T-cell (primary cell): ENCODE measurements at regions not wholly inside any gene's neighbourhood (a gene's known extent, or its start where the extent isn't known, plus 50 kb on each side); places are given as distances from the start of the nearest gene placed in this dataset.
"Not testable (repeated sequence)": the region's sequence is repeated elsewhere in the genome, so short reads cannot be mapped to it uniquely, and the experiment has no call there.

Experiments used
- ATAC-seq, 4 experiments: fragments of 200-7000 bp in 3 of 4; fragments of 150-1000 bp in 1 of 4; cut with Tn5 transposase; replicated peaks in 1 of 4; 1 replicate in 3 of 4; 2 replicates in 1 of 4; pipeline ENCODE4 v1.10.0; 2021; ENCODE audit warnings: moderate library complexity in 3 of 4, mild to moderate bottlenecking in 2 of 4, moderate number of reproducible peaks in 1 of 4
- CTCF ChIA-PET, 2 donors: fragments of 300-600 bp; sonication (Branson Sonifier 250); formaldehyde crosslinking; loops; one replicate each; lab custom pipeline; 2022; ENCODE audit warnings: antibody characterized with exemption in 2 of 2; lab: Charles Lee
- POLR2A ChIA-PET, 2 donors: fragments of 300-600 bp; sonication (Branson Sonifier 250); formaldehyde crosslinking; loops; one replicate each; lab custom pipeline; 2022; ENCODE audit warnings: antibody characterized with exemption in 2 of 2; lab: Charles Lee
- DNase-seq, 35 experiments: peaks; one replicate each; pipeline versions ENCODE4 v3.0.0 to v3.0.0-alpha.2; 2013 to 2023
- H3K27ac ChIP-seq: one replicate; pipeline ENCODE4 v1.5.1; 2013; ENCODE audit warnings: low read length
- H3K27me3 ChIP-seq, 2 experiments: replicated peaks in 1 of 2; 1 replicate in 1 of 2; 2 replicates in 1 of 2; pipeline versions ENCODE4 v1.6.1 to v1.7.0; 2013; ENCODE audit warnings: low read length in 1 of 2, mixed read lengths in 1 of 2; ENCODE audit not compliant: control insufficient read depth in 2 of 2, insufficient read depth in 2 of 2; ENCODE audit errors: extremely low read depth in 1 of 2
- H3K36me3 ChIP-seq, 2 donors: 1 replicate in 1 of 2; 2 replicates in 1 of 2; pipeline versions ENCODE4 v1.6.1 to v1.7.0; 2013; ENCODE audit warnings: low read length in 1 of 2; ENCODE audit not compliant: control insufficient read depth in 2 of 2, insufficient read depth in 1 of 2; ENCODE audit errors: extremely low read depth in 1 of 2
- H3K4me1 ChIP-seq, 2 experiments: 1 replicate in 1 of 2; 2 replicates in 1 of 2; pipeline versions ENCODE4 v1.6.1 to v1.7.0; 2013; ENCODE audit warnings: low read length in 2 of 2, mixed read lengths in 1 of 2; ENCODE audit not compliant: insufficient read depth in 2 of 2, control insufficient read depth in 1 of 2; ENCODE audit errors: extremely low read depth in 1 of 2
- H3K4me3 ChIP-seq, 2 donors: 1 replicate in 1 of 2; 2 replicates in 1 of 2; pipeline versions ENCODE4 v1.5.1 to v1.7.0; 2013; ENCODE audit warnings: mild to moderate bottlenecking in 2 of 2, low read length in 1 of 2, moderate library complexity in 1 of 2; ENCODE audit not compliant: control insufficient read depth in 1 of 2; ENCODE audit errors: extremely low read depth in 1 of 2
- H3K9me3 ChIP-seq: 2 replicates; pipeline ENCODE4 v1.7.0; 2013
- H3K27ac Mint-ChIP-seq, 2 donors: one replicate each; pipeline ENCODE4 v1.8.0; 2020 to 2021; ENCODE audit warnings: mild to moderate bottlenecking in 2 of 2, mixed read lengths in 2 of 2
- H3K27me3 Mint-ChIP-seq, 2 donors: one replicate each; pipeline ENCODE4 v1.8.0; 2021 to 2022; ENCODE audit warnings: mixed read lengths in 2 of 2
- H3K36me3 Mint-ChIP-seq: one replicate; pipeline ENCODE4 v1.8.0; 2021; ENCODE audit warnings: mixed read lengths
- H3K4me1 Mint-ChIP-seq, 3 donors: one replicate each; pipeline ENCODE4 v1.8.0; 2020 to 2022; ENCODE audit warnings: mixed read lengths in 3 of 3, mild to moderate bottlenecking in 1 of 3
- H3K4me3 Mint-ChIP-seq, 3 donors: one replicate each; pipeline ENCODE4 v1.8.0; 2020 to 2022; ENCODE audit warnings: mild to moderate bottlenecking in 3 of 3, mixed read lengths in 3 of 3, moderate library complexity in 3 of 3
- H3K9me3 Mint-ChIP-seq, 3 donors: one replicate each; pipeline ENCODE4 v1.8.0; 2020 to 2022; ENCODE audit warnings: mixed read lengths in 3 of 3
- WGBS: methylation state at CpG from one replicate; pipeline ENCODE4 v1.1.5; 2013; ENCODE audit warnings: missing lambda C conversion rate; ENCODE audit not compliant: insufficient coverage; 5-methylcytosine and 5-hydroxymethylcytosine counted together

DNA sequence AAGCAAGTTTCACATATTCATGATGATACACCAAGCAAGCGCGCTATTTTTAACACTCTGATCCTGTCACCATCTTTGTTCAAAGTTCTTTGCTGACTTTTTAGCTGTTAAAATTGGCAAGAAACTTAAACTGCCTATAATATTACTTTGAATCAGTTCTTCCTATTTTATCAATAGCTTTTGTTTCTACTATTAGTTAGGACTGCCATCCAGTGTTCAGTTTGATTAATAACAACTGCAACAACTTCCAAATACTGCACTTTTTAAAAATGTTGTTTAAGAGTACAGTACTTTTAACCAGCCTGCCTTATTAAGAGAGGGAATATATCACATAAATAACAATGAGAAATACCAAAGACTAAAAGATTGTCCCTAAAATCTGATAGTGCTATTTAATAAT is 614.3 kb downstream of the FAM133A start:
- H3K36me3 ChIP-seq, result no peaks in the 10 kb centered on the region
- H3K27me3 ChIP-seq, result no peaks in the 10 kb centered on the region
- H3K9me3 ChIP-seq, result no peaks in the 10 kb centered on the region
- peaks cover 0 to 4% of the 10 kb centered on the region in 2 donors for H3K27me3 Mint-ChIP-seq
- H3K36me3 Mint-ChIP-seq, result no peaks in the 10 kb centered on the region
- DNase-seq (no peak), ATAC-seq (no peak)
- H3K4me1 Mint-ChIP-seq, result no peaks in the 10 kb centered on the region
- ChIA-PET POLR2A (no interaction called here), CTCF (no interaction called here)
- no peak overlapping the region for H3K4me3 ChIP-seq
- H3K4me1 ChIP-seq, result no peaks in the 10 kb centered on the region
- no peak overlapping the region for H3K27ac ChIP-seq
- H3K27ac Mint-ChIP-seq, result no peak overlapping the region
- no peak overlapping the region for H3K4me3 Mint-ChIP-seq
- no CpG with 5 or more reads among the region's 2 CpGs for WGBS
- H3K9me3 Mint-ChIP-seq, result peaks cover 0 to 5% (median 0%) of the 10 kb centered on the region in 3 donors

DNA sequence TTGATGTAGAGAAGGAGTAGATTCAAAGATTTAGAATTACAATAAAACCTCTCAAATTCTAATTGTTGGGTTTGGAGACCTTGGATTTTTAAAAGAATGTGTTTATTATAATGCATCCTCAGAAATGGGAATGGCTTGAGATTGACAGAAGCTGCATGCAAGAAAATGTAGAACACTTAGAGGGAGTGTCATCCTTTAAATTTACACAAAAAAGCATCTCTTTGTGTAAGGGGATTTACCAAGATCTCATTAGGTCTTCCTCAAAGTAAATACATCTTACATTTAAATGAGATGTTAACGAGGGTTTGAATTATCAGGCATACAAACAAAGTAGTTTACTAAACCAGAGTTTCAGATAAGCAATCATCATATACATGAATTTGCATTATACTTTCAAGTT is 615.0 kb downstream of the FAM133A start:
- ChIA-PET POLR2A (no interaction called here), CTCF (no interaction called here)
- no peak for ATAC-seq
- no peak overlapping the region for H3K4me3 Mint-ChIP-seq
- no peaks in the 10 kb centered on the region for H3K36me3 Mint-ChIP-seq
- H3K27me3 Mint-ChIP-seq, result peaks cover 0 to 4% of the 10 kb centered on the region in 2 donors
- no peak for DNase-seq
- no peak overlapping the region for H3K4me3 ChIP-seq
- no peaks in the 10 kb centered on the region for H3K9me3 ChIP-seq
- no peaks in the 10 kb centered on the region for H3K27me3 ChIP-seq
- no CpG with 5 or more reads among the region's 1 CpG for WGBS
- H3K27ac ChIP-seq, result no peak overlapping the region
- H3K4me1 ChIP-seq, result no peaks in the 10 kb centered on the region
- H3K36me3 ChIP-seq, result no peaks in the 10 kb centered on the region
- H3K27ac Mint-ChIP-seq, result no peak overlapping the region
- peaks cover 0 to 5% (median 0%) of the 10 kb centered on the region in 3 donors for H3K9me3 Mint-ChIP-seq
- H3K4me1 Mint-ChIP-seq, result no peaks in the 10 kb centered on the region

DNA sequence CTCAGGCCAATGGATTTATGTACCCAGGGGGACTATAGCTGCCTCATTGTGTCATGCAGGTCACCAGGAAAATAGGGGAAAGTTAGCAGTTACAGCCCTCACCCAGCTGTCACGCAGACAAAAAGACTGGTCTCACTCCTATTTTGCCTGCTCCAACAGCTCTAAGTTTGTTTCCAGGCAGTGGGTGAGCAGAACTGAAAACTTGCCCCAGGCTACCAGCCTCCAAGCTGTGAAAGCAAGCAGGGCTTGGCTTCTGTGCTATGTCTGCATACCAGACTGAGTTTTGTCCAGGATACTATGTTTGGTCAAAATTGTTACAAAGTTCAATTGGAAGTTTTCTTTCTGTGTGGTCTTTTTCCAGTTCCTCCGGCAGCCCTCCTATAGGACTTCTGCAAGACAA is 628.4 kb downstream of the FAM133A start:
- Mint-ChIP-seq H3K27me3 (no peaks in the 10 kb centered on the region), H3K36me3 (no peaks in the 10 kb centered on the region), H3K4me1 (no peaks in the 10 kb centered on the region), H3K4me3 (no peak overlapping the region), H3K27ac (no peak overlapping the region), H3K9me3 (peaks cover 11 to 20% (median 18%) of the 10 kb centered on the region in 3 donors)
- no peaks in the 10 kb centered on the region for H3K4me1 ChIP-seq
- H3K36me3 ChIP-seq, result no peaks in the 10 kb centered on the region
- no peak overlapping the region for H3K27ac ChIP-seq
- no CpG with 5 or more reads among the region's 2 CpGs for WGBS
- DNase-seq, result no peak
- no peak for ATAC-seq
- no peak overlapping the region for H3K4me3 ChIP-seq
- ChIA-PET CTCF (no interaction called here), POLR2A (no interaction called here)
- no peaks in the 10 kb centered on the region for H3K27me3 ChIP-seq
- no peaks in the 10 kb centered on the region for H3K9me3 ChIP-seq

DNA sequence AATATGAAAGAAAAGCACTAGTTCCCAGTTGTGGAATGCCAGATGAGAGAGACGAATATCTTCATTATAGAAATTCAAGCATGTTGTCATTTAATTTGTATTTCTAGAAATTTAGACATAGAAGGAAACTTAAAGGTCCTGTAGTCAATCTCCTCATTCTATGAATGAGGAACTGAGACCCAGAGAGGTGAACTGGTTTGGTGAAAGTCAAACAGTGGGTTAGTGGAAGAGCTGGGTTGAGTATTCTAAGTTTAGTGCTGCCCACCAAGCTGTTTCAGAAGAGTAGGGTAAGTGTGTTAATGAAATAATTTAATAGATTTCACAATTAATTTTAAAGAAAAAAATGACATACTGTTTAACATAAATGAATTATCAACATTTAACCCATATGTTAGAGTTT is 655.2 kb downstream of the FAM133A start:
- H3K9me3 Mint-ChIP-seq, result no peaks in the 10 kb centered on the region
- no peak overlapping the region for H3K4me3 Mint-ChIP-seq
- H3K27me3 Mint-ChIP-seq, result no peaks in the 10 kb centered on the region

DNA sequence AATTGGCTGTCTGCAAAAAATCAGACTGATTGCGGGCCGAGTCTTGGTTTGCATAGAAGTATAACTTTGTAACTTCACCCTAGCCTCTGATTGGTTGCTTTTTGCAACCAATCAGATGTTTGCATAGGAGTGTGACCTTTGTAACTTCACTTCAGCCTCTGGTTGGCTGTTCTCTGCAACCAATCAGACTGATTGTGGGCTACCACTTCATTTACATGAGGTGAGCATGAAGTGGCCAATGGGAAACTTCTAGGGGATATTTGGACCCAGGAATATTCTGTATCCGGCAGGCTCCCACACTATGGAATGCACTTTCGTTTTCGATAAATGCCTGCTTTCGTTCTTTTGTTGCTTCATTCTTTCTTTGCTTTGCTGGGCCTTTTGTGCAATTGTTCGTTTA is 667.7 kb downstream of the FAM133A start:
- H3K9me3 ChIP-seq, ATAC-seq, CTCF ChIA-PET, H3K4me1 Mint-ChIP-seq, DNase-seq, H3K36me3 Mint-ChIP-seq, H3K4me3 Mint-ChIP-seq, H3K4me3 ChIP-seq, H3K27me3 ChIP-seq, H3K27ac ChIP-seq, POLR2A ChIA-PET, H3K4me1 ChIP-seq, H3K9me3 Mint-ChIP-seq, H3K36me3 ChIP-seq, H3K27me3 Mint-ChIP-seq, H3K27ac Mint-ChIP-seq: not testable (repeated sequence)
- WGBS, result 60% methylated on average over 1 of the region's 7 CpGs

More for the DNA sequence above, 655.2 kb downstream of the FAM133A start:
- no CpG with 5 or more reads among the region's 1 CpG for WGBS
- H3K4me1 ChIP-seq, result no peaks in the 10 kb centered on the region
- CTCF ChIA-PET, result no interaction called here
- no peaks in the 10 kb centered on the region for H3K36me3 ChIP-seq
- POLR2A ChIA-PET, result no interaction called here
- ATAC-seq (no peak), DNase-seq (no peak)
- Mint-ChIP-seq H3K27ac (no peak overlapping the region), H3K36me3 (no peaks in the 10 kb centered on the region), H3K4me1 (no peaks in the 10 kb centered on the region)
- no peaks in the 10 kb centered on the region for H3K9me3 ChIP-seq
- H3K4me3 ChIP-seq, result no peak overlapping the region
- no peak overlapping the region for H3K27ac ChIP-seq
- H3K27me3 ChIP-seq, result no peaks in the 10 kb centered on the region

DNA sequence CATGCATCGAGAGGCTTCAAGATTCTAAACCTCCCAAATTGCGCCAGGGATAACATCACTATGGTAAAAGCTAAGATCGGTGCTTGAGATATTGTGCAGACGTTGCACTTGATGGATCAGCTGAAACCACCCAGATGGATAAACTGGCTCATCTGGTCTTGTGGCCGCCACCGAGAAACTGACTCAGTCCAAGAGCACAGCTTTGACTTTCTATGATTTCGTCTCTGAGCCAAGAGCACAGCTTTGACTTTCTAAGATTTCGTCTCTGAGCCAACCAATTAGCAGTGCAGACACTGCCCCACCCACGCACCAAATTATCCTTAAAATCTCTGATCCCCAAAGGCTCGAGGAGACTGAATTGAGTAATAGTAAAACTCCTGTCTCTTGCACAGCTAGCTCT is 687.2 kb downstream of the FAM133A start:
- 89% methylated on average over 3 of the region's 10 CpGs for WGBS
- CTCF ChIA-PET, result no interaction called here

DNA sequence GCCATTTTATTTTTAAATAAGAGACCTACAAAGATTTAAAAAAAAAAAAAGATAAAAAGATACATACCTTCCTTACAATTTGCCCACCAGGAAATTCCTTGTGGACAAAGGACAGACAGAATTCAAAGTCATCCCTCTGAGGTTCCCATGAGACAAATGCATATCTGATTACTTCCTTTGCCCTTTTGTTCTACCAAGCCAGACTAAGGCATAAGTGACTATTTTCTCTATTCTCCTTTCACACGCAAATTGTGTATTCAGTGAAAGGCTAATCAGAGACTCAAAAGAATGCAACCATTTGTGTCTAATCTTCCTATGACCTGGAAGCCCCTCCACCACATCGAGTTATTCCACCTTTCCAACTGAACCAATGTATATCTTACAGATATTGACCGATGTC is 691.7 kb downstream of the FAM133A start:
- no CpG with 5 or more reads among the region's 3 CpGs for WGBS
- H3K4me3 ChIP-seq, result no peak overlapping the region
- POLR2A ChIA-PET, result no interaction called here
- DNase-seq (no peak), ATAC-seq (no peak)
- H3K4me3 Mint-ChIP-seq, result no peak overlapping the region
- no peaks in the 10 kb centered on the region for H3K36me3 Mint-ChIP-seq
- H3K4me1 ChIP-seq, result no peaks in the 10 kb centered on the region
- no peaks in the 10 kb centered on the region for H3K4me1 Mint-ChIP-seq
- H3K36me3 ChIP-seq, result no peaks in the 10 kb centered on the region
- CTCF ChIA-PET, result interaction anchor here in 1 of 2 donors (0.5 kb wide), 1 partner anchor 14 kb away, joined by 6 read pairs; no protein-coding TSS in a partner anchor
- H3K27ac ChIP-seq, result no peak overlapping the region
- H3K27me3 ChIP-seq, result no peaks in the 10 kb centered on the region
- H3K9me3 Mint-ChIP-seq, result peaks cover 0 to 12% (median 3%) of the 10 kb centered on the region in 3 donors
- H3K27ac Mint-ChIP-seq, result no peak overlapping the region
- no peaks in the 10 kb centered on the region for H3K9me3 ChIP-seq
- peaks cover 0 to 7% of the 10 kb centered on the region in 2 donors for H3K27me3 Mint-ChIP-seq

More for the DNA sequence above, 687.2 kb downstream of the FAM133A start:
- POLR2A ChIA-PET, result no interaction called here
- no peaks in the 10 kb centered on the region for H3K4me1 ChIP-seq
- H3K36me3 Mint-ChIP-seq, result no peaks in the 10 kb centered on the region
- no peaks in the 10 kb centered on the region for H3K9me3 ChIP-seq
- no peaks in the 10 kb centered on the region for H3K4me1 Mint-ChIP-seq
- H3K27me3 ChIP-seq, result no peaks in the 10 kb centered on the region
- no peak overlapping the region for H3K4me3 ChIP-seq
- no peak overlapping the region for H3K27ac ChIP-seq
- peaks cover 0 to 7% (median 3%) of the 10 kb centered on the region in 3 donors for H3K9me3 Mint-ChIP-seq
- no peak overlapping the region for H3K27ac Mint-ChIP-seq
- H3K36me3 ChIP-seq, result no peaks in the 10 kb centered on the region
- ATAC-seq, result no peak
- H3K4me3 Mint-ChIP-seq, result no peak overlapping the region
- no peak for DNase-seq
- no peaks in the 10 kb centered on the region for H3K27me3 Mint-ChIP-seq
